ENCODE measurements at regions not wholly inside any gene's neighbourhood (a gene's known extent, or its start where the extent isn't known, plus 50 kb on each side); places are given as distances from the start of the nearest gene placed in this dataset.

DNA sequence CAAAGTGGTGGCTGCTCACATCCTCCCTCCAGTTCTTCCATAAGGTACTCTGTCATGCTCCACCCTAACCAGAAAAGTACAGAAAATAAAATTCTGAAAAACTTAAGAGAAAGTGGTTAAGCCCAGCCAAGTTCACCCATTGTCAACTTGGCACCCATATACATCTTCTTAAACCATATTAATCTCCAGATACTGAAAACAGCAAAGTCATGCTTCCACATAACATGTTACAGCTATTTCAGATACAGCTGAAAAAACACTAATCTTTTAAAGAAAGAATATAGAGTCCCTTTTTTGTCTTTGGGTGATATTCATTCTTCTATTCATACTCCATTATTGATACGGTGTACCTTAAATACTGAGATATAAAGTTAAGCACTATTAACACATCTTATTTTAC, 577.8 kb downstream of the KCNT2 start:
- ChIA-PET CTCF (no interaction called here), POLR2A (no interaction called here)
- no peaks in the 10 kb centered on the region for H3K4me1 ChIP-seq
- FAIRE-seq (no peak), ATAC-seq (no peak), DNase-seq (ENCODE audit: low read depth in 1 of 2, low spot score in 1 of 2) (no peak)
- H3K27ac ChIP-seq: no peak overlapping the region
- H3K9me3 ChIP-seq: no peaks in the 10 kb centered on the region
- H3K4me3 ChIP-seq: no peak overlapping the region
- 98% methylated on average over 1 of the region's 1 CpG for WGBS (ENCODE audit: missing lambda C conversion rate)
- H3K4me2 ChIP-seq: no peak overlapping the region
- TF ChIP-seq MAFK (IDR thresholded peaks at IDR 0.05; ENCODE audit: partially characterized antibody) (no peak), JUN (IDR thresholded peaks at IDR 0.05) (no peak), HOXB13 (CRISPR knock-in tag; IDR thresholded peaks at IDR 0.05; ENCODE audit: low read depth) (no peak), ZSCAN20 (CRISPR knock-in tag; IDR thresholded peaks at IDR 0.05) (no peak), CHD4 (IDR thresholded peaks at IDR 0.05; ENCODE audit: borderline replicate concordance) (no peak), RNF2 (IDR thresholded peaks at IDR 0.05; ENCODE audit: borderline replicate concordance, low read depth) (no peak), TP53 (CRISPR knock-in tag; IDR thresholded peaks at IDR 0.05) (no peak), ESRRA (IDR thresholded peaks at IDR 0.05; ENCODE audit: borderline replicate concordance, low read length) (no peak), RCOR1 (IDR thresholded peaks at IDR 0.05; ENCODE audit: low read depth, low read length) (no peak), EHF (CRISPR knock-in tag; IDR thresholded peaks at IDR 0.05) (no peak), CBX8 (IDR thresholded peaks at IDR 0.05) (no peak), NR3C1 (IDR thresholded peaks at IDR 0.05) (no peak), POLR2A (IDR thresholded peaks at IDR 0.05; ENCODE audit: low read length) (no peak), FOSL2 (IDR thresholded peaks at IDR 0.05) (no peak), FOSL2 (CRISPR knock-in tag; IDR thresholded peaks at IDR 0.05) (no peak), KDM5A (IDR thresholded peaks at IDR 0.05) (no peak)
- TF ChIP-seq, protein P1, sequence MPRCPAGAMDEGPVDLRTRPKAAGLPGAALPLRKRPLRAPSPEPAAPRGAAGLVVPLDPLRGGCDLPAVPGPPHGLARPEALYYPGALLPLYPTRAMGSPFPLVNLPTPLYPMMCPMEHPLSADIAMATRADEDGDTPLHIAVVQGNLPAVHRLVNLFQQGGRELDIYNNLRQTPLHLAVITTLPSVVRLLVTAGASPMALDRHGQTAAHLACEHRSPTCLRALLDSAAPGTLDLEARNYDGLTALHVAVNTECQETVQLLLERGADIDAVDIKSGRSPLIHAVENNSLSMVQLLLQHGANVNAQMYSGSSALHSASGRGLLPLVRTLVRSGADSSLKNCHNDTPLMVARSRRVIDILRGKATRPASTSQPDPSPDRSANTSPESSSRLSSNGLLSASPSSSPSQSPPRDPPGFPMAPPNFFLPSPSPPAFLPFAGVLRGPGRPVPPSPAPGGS (IDR thresholded peaks at IDR 0.05): no peak
- TF ChIP-seq, protein P2, sequence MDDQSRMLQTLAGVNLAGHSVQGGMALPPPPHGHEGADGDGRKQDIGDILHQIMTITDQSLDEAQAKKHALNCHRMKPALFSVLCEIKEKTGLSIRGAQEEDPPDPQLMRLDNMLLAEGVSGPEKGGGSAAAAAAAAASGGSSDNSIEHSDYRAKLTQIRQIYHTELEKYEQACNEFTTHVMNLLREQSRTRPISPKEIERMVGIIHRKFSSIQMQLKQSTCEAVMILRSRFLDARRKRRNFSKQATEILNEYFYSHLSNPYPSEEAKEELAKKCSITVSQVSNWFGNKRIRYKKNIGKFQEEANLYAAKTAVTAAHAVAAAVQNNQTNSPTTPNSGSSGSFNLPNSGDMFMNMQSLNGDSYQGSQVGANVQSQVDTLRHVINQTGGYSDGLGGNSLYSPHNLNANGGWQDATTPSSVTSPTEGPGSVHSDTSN (IDR thresholded peaks at IDR 0.05): no peak
- TF ChIP-seq, protein P3, sequence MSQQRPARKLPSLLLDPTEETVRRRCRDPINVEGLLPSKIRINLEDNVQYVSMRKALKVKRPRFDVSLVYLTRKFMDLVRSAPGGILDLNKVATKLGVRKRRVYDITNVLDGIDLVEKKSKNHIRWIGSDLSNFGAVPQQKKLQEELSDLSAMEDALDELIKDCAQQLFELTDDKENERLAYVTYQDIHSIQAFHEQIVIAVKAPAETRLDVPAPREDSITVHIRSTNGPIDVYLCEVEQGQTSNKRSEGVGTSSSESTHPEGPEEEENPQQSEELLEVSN (IDR thresholded peaks at IDR 0.05; ENCODE audit: borderline replicate concordance, low read depth): no peak
- TF ChIP-seq, protein P4, sequence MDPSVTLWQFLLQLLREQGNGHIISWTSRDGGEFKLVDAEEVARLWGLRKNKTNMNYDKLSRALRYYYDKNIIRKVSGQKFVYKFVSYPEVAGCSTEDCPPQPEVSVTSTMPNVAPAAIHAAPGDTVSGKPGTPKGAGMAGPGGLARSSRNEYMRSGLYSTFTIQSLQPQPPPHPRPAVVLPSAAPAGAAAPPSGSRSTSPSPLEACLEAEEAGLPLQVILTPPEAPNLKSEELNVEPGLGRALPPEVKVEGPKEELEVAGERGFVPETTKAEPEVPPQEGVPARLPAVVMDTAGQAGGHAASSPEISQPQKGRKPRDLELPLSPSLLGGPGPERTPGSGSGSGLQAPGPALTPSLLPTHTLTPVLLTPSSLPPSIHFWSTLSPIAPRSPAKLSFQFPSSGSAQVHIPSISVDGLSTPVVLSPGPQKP (IDR thresholded peaks at IDR 0.05; ENCODE audit: low read depth, low read length): no peak
- TF ChIP-seq, protein P5, sequence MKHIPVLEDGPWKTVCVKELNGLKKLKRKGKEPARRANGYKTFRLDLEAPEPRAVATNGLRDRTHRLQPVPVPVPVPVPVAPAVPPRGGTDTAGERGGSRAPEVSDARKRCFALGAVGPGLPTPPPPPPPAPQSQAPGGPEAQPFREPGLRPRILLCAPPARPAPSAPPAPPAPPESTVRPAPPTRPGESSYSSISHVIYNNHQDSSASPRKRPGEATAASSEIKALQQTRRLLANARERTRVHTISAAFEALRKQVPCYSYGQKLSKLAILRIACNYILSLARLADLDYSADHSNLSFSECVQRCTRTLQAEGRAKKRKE (CRISPR knock-in tag; IDR thresholded peaks at IDR 0.05; ENCODE audit: low read depth): no peak

DNA sequence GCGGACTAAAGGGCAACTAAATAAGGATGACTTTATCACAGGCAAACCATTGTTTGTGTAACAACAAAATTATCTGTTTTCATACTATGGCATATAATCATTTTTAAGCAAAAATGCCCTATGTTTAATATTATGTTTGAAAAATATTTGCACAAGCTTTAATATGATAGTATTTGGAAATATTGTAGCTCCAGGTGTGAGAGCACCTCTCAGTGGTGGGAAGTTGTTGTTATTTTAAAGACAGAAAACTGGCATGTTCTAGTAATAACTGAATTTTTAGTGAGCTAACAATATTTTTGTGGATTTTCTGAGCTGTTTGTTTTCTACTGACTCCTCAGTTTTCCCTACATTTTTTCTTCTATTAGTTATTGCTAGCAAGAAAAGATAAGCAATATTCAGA, 578.8 kb downstream of the KCNT2 start:
- DNase-seq (ENCODE audit: low read depth in 1 of 2, low spot score in 1 of 2) (no peak), ATAC-seq (no peak), FAIRE-seq (no peak)
- 77% methylated on average over 1 of the region's 1 CpG for WGBS (ENCODE audit: missing lambda C conversion rate)
- ChIA-PET CTCF (no interaction called here), POLR2A (no interaction called here)
- Histone ChIP-seq H3K4me1 (no peaks in the 10 kb centered on the region), H3K4me2 (no peak overlapping the region), H3K9me3 (no peaks in the 10 kb centered on the region), H3K4me3 (no peak overlapping the region), H3K27ac (no peak overlapping the region)
- TF ChIP-seq TP53 (CRISPR knock-in tag; IDR thresholded peaks at IDR 0.05) (no peak), ZSCAN20 (CRISPR knock-in tag; IDR thresholded peaks at IDR 0.05) (no peak), ESRRA (IDR thresholded peaks at IDR 0.05; ENCODE audit: borderline replicate concordance, low read length) (no peak), JUNB (IDR thresholded peaks at IDR 0.05) (no peak), BHLHE40 (IDR thresholded peaks at IDR 0.05; ENCODE audit: low read depth, low read length) (no peak), FOSB (CRISPR knock-in tag; IDR thresholded peaks at IDR 0.05) (no peak)
- TF ChIP-seq, protein P6, sequence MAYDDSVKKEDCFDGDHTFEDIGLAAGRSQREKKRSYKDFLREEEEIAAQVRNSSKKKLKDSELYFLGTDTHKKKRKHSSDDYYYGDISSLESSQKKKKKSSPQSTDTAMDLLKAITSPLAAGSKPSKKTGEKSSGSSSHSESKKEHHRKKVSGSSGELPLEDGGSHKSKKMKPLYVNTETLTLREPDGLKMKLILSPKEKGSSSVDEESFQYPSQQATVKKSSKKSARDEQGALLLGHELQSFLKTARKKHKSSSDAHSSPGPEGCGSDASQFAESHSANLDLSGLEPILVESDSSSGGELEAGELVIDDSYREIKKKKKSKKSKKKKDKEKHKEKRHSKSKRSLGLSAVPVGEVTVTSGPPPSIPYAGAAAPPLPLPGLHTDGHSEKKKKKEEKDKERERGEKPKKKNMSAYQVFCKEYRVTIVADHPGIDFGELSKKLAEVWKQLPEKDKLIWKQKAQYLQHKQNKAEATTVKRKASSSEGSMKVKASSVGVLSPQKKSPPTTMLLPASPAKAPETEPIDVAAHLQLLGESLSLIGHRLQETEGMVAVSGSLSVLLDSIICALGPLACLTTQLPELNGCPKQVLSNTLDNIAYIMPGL (CRISPR knock-in tag; IDR thresholded peaks at IDR 0.05; ENCODE audit: borderline replicate concordance): no peak
- TF ChIP-seq, protein P7, sequence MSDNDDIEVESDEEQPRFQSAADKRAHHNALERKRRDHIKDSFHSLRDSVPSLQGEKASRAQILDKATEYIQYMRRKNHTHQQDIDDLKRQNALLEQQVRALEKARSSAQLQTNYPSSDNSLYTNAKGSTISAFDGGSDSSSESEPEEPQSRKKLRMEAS (IDR thresholded peaks at IDR 0.05): no peak

Data from A549 (cell line).